NCI-H526 (cell line): ENCODE measurements at regions not wholly inside any gene's neighbourhood (a gene's known extent, or its start where the extent isn't known, plus 50 kb on each side); places are given as distances from the start of the nearest gene placed in this dataset.

ENCODE experiments used
- DNase-seq, 2 experiments: peaks; one replicate each; lab custom pipeline; 2025; lab: John Stamatoyannopoulos, UW

DNA sequence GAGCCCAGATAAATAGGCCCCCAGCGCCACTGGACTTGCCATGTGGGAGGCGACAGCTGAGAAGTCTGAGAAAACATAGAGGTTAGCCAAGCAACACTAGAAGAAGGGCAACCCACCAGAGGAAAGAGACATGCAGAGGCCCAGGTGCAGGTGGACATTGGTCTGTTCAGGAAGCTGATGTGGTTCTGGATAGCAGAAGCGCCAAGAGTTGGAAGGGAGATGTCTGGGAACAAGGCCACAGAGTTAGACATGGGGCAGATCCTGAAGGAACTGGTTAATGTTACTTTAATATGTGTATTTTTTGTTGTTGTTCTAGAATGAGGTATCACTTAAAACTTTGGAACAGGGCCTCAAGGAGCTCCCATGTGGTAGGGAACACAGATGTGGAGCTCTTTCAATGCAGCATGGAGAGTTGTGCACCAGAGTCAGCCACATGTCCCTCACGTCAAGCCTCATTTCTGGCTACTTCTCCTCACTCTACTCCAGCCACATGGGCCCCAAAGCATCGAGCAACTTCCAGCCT, 62.2 kb upstream of the PKDCC start:
- no peak for DNase-seq

GRCh38 chr2:41989501-41990180, 58.2 kb upstream of the PKDCC start:
- no peak for DNase-seq

- DNase-seq, result no peak
These were observed 57.6 kb upstream of the PKDCC start for GRCh38 chr2:41990245-41990644.

- DNase-seq, result no peak
These were observed 57.1 kb upstream of the PKDCC start for GRCh38 chr2:41990688-41991087.

DNA sequence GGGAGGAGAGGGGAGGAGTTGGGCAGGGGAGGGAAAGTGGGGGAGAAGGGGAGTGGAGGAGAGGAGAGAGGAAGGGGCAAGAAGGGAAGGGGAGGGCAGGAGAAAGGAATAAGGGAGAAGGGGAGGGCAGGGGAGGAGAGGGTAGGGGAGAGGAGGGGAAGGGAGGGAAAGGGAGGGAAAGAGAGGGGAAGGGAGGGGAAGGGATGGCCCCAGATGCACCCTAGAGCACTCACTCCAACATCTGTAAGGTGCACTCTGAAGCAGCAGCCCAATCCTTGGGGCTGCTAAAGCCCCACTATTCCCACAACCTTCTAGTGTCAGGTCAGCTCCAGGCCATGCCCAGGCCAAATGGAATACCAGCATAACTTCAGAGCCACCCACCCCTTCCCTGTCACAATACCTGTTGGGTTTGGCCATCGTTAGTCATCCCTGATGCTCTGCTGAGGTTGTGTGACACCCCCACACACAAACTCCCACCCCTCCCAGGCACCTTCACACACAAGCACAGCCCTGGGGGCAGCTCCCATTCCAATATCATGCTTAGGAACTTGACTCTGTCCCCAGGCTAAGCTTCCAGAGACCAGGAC, 55.7 kb upstream of the PKDCC start:
- no peak for DNase-seq

- no peak for DNase-seq
These were observed 55.0 kb upstream of the PKDCC start for GRCh38 chr2:41992671-41993434.

GRCh38 chr2:41993435-41993925, 54.3 kb upstream of the PKDCC start:
- DNase-seq, result no peak

DNA sequence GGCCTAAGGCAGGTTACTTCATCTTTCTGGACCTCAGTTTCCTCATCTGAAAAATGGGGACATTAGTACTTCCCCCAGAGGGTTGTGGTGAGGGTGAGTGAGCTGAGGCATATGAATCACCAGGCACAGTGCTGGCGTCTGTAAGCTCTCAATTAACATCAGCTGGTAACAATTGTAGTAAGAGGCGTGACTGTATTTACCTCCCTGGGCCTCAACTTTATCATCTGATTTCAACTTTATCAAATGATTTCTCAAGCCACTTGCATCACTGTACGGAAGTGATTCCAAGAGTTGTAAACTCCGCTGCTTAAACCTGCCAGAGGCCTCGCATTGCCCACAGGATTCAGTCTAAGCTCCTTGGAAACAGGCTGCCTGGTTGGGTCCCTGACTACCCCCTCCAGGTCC, 53.6 kb upstream of the PKDCC start:
- DNase-seq, result no peak

- no peak for DNase-seq
These were observed 53.2 kb upstream of the PKDCC start for GRCh38 chr2:41994661-41995060.

DNA sequence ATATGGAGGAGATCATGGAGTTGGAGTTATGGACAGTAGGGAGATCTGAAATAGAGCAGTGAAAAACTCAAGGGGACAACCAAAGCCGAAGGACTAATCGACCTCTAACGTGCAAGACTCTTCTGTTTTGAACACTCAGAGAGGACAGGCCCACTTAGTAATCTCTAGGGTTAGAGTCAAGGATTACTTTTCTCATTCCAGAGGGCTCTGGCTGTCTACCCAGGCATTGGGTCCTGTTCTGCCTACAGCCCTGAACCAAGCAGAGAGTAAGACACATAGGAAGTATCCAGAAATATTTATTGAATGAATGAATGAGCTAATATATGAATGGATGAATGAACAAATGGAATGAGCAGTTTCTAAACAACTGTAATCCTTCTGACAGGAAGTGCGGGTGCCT, 50.3 kb upstream of the PKDCC start:
- no peak for DNase-seq
